BLaER1 (cell line): ENCODE measurements at regions not wholly inside any gene's neighbourhood (a gene's known extent, or its start where the extent isn't known, plus 50 kb on each side); places are given as distances from the start of the nearest gene placed in this dataset.

Source experiments
- H3K27ac ChIP-seq: shearing (Covaris generic); formaldehyde crosslinking; 2 replicates; pipeline ENCODE4 v1.8.1; 2022
- H3K27me3 ChIP-seq: shearing (Covaris generic); formaldehyde crosslinking; 2 replicates; pipeline ENCODE4 v1.8.1; 2022
- H3K36me3 ChIP-seq: shearing (Covaris generic); formaldehyde crosslinking; 2 replicates; pipeline ENCODE4 v1.8.1; 2022
- H3K4me1 ChIP-seq: shearing (Covaris generic); formaldehyde crosslinking; 2 replicates; pipeline ENCODE4 v1.8.1; 2022
- H3K4me2 ChIP-seq: shearing (Covaris generic); formaldehyde crosslinking; 2 replicates; pipeline ENCODE4 v1.8.1; 2022
- H3K4me3 ChIP-seq: shearing (Covaris generic); formaldehyde crosslinking; 2 replicates; pipeline ENCODE4 v1.8.1; 2022
- H3K9ac ChIP-seq: shearing (Covaris generic); formaldehyde crosslinking; 2 replicates; pipeline ENCODE4 v1.8.1; 2022
- H3K9me3 ChIP-seq: shearing (Covaris generic); formaldehyde crosslinking; 2 replicates; pipeline ENCODE4 v1.8.1; 2022
- H4K20me1 ChIP-seq: shearing (Covaris generic); formaldehyde crosslinking; 2 replicates; pipeline ENCODE4 v1.8.1; 2022
- Cebpa-rat ChIP-seq: shearing (Covaris generic); IDR thresholded peaks from 2 replicates; pipeline ENCODE4 v1.8.1; 2022

DNA sequence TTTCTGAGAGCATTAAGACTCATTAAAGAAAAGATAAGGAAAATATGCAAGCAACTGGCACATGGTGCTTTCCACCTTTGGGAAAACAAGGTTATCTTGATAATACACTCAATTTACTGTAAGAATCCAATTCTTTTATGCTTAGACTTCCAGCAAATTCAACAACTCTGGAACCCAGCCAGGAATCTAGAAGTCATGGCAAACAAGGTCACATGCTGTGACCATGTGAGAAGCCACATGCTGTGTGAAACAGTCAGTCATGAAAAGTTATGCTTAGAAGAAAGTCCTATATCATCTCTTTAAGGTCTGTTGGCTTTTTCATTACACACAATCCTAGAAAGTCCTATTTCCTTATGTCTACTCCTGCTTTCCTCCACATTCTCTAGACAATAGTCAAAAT is 581.8 kb upstream of the C9orf72 start:
- H3K27me3 ChIP-seq, result no peaks in the 10 kb centered on the region
- no peaks in the 10 kb centered on the region for H3K36me3 ChIP-seq
- peaks cover 8% of the 10 kb centered on the region for H3K9me3 ChIP-seq
- H3K4me2 ChIP-seq, result no peak overlapping the region
- H3K9ac ChIP-seq, result no peak overlapping the region
- no peak for TF ChIP-seq Cebpa-rat
- H3K4me1 ChIP-seq, result peaks cover 9% of the 10 kb centered on the region
- no peak overlapping the region for H3K27ac ChIP-seq
- no peaks in the 10 kb centered on the region for H4K20me1 ChIP-seq
- no peak overlapping the region for H3K4me3 ChIP-seq

GRCh38 chr9:28155671-28156070 is 582.4 kb upstream of the C9orf72 start:
- H3K36me3 ChIP-seq, result no peaks in the 10 kb centered on the region

DNA sequence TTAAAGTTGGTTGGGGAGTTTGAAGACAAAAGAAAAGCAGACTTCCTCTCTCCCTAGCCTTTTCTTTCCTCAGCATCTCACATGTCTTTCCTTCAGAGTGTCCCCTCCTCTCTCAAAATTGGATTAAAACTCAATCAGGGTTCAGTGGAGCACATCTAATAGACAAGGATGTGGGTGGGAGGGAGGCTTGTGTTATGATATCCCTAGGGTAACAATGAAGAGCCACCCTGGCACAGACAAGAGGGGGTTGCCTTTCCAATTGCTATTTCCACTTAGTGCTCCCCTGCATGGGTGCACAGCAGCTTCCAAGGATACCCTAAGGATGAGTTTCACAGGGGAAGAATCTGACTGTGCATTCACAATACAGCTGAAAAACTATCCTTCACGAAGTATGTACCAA is 585.2 kb upstream of the C9orf72 start:
- Histone ChIP-seq H3K36me3 (no peaks in the 10 kb centered on the region), H3K9me3 (peaks cover 8% of the 10 kb centered on the region; the same call in 1 of the 2 replicates), H3K9ac (no peak overlapping the region), H3K27me3 (no peaks in the 10 kb centered on the region), H3K27ac (no peak overlapping the region), H3K4me1 (peaks cover 9% of the 10 kb centered on the region), H3K4me2 (peak overlapping the region; percentile 13; the same call in 1 of the 2 replicates), H4K20me1 (no peaks in the 10 kb centered on the region), H3K4me3 (no peak overlapping the region)
- no peak for TF ChIP-seq Cebpa-rat

More at GRCh38 chr9:28155671-28156070, 582.4 kb upstream of the C9orf72 start:
- Histone ChIP-seq H3K27ac (no peak overlapping the region), H3K9me3 (peaks cover 8% of the 10 kb centered on the region; the same call in 1 of the 2 replicates), H4K20me1 (no peaks in the 10 kb centered on the region), H3K4me3 (no peak overlapping the region), H3K4me2 (no peak overlapping the region), H3K4me1 (peaks cover 9% of the 10 kb centered on the region), H3K27me3 (no peaks in the 10 kb centered on the region), H3K9ac (no peak overlapping the region)
- TF ChIP-seq Cebpa-rat, result no peak

DNA sequence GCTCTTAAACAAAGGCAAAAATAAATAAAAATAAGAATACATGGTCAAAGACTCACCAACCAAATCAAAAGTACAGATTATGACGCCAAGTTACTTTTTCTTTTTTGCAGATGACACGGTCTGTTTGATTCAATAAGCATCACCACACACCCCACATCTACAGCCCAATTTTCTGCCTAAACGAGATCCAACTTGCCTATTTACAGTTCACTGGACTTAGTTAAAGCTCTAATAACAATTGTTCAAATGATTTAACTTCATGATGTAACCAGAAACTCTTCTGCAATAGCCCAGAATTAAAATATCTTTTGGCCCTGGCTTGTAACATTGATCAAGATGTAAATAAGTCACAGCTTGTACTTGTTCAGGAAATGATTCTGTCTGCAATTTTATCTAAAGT is 590.3 kb upstream of the C9orf72 start:
- Histone ChIP-seq H4K20me1 (no peaks in the 10 kb centered on the region), H3K4me1 (peaks cover under 1% of the 10 kb centered on the region; the same call in 1 of the 2 replicates), H3K4me3 (no peak overlapping the region), H3K9ac (no peak overlapping the region), H3K36me3 (no peaks in the 10 kb centered on the region), H3K4me2 (no peak overlapping the region), H3K27ac (no peak overlapping the region), H3K9me3 (no peaks in the 10 kb centered on the region), H3K27me3 (no peaks in the 10 kb centered on the region)
- TF ChIP-seq Cebpa-rat, result no peak

DNA sequence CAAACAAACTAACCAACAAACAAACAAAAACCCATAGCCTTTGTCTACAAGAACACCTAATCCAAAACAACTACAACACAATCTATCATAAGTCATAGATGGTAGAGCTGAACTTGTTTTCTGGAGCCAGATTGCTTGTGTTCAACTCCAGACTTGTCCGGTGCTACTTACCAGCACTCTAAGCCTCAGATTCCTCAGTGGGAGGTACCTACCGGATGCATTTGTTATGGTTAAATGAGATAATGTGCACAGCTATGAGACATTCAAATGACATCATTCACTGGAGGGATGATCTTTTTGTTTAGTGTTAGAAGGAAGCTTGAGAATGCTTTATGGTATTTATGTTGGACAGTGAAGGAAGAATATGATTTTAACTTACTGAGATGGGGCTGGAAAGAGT is 592.9 kb upstream of the C9orf72 start:
- Histone ChIP-seq H3K4me3 (no peak overlapping the region), H3K9ac (no peak overlapping the region), H3K4me1 (no peaks in the 10 kb centered on the region), H3K27me3 (no peaks in the 10 kb centered on the region), H3K27ac (no peak overlapping the region), H3K9me3 (no peaks in the 10 kb centered on the region), H3K36me3 (no peaks in the 10 kb centered on the region), H3K4me2 (no peak overlapping the region), H4K20me1 (no peaks in the 10 kb centered on the region)
- no peak for TF ChIP-seq Cebpa-rat

- Histone ChIP-seq H3K27ac (no peak overlapping the region), H3K27me3 (no peaks in the 10 kb centered on the region), H4K20me1 (no peaks in the 10 kb centered on the region), H3K4me3 (no peak overlapping the region), H3K9ac (no peak overlapping the region), H3K36me3 (no peaks in the 10 kb centered on the region), H3K4me1 (no peaks in the 10 kb centered on the region), H3K9me3 (no peaks in the 10 kb centered on the region), H3K4me2 (no peak overlapping the region)
- TF ChIP-seq Cebpa-rat, result no peak
Measured at GRCh38 chr9:28177142-28177541, 603.9 kb upstream of the C9orf72 start.

- Histone ChIP-seq H3K27ac (no peak overlapping the region), H3K27me3 (no peaks in the 10 kb centered on the region), H3K4me1 (no peaks in the 10 kb centered on the region)
Measured at GRCh38 chr9:28177925-28178324, 604.6 kb upstream of the C9orf72 start.

GRCh38 chr9:28179893-28180292 is 606.6 kb upstream of the C9orf72 start:
- TF ChIP-seq Cebpa-rat, result no peak
- no peaks in the 10 kb centered on the region for H3K9me3 ChIP-seq
- no peak overlapping the region for H3K9ac ChIP-seq
- no peak overlapping the region for H3K4me3 ChIP-seq
- H3K4me1 ChIP-seq, result no peaks in the 10 kb centered on the region
- no peaks in the 10 kb centered on the region for H3K27me3 ChIP-seq
- no peaks in the 10 kb centered on the region for H4K20me1 ChIP-seq
- H3K4me2 ChIP-seq, result no peak overlapping the region
- no peaks in the 10 kb centered on the region for H3K36me3 ChIP-seq
- H3K27ac ChIP-seq, result no peak overlapping the region

More at GRCh38 chr9:28177925-28178324, 604.6 kb upstream of the C9orf72 start:
- no peaks in the 10 kb centered on the region for H4K20me1 ChIP-seq
- TF ChIP-seq Cebpa-rat, result no peak
- no peaks in the 10 kb centered on the region for H3K9me3 ChIP-seq
- no peak overlapping the region for H3K4me2 ChIP-seq
- no peaks in the 10 kb centered on the region for H3K36me3 ChIP-seq
- H3K4me3 ChIP-seq, result no peak overlapping the region
- no peak overlapping the region for H3K9ac ChIP-seq

GRCh38 chr9:28190981-28191380 is 617.7 kb upstream of the C9orf72 start:
- H3K4me2 ChIP-seq, result no peak overlapping the region
- H3K27ac ChIP-seq, result no peak overlapping the region
- no peak overlapping the region for H3K9ac ChIP-seq
- no peaks in the 10 kb centered on the region for H4K20me1 ChIP-seq
- H3K4me1 ChIP-seq, result no peaks in the 10 kb centered on the region
- H3K4me3 ChIP-seq, result no peak overlapping the region
- H3K9me3 ChIP-seq, result peaks cover 17% of the 10 kb centered on the region; the same call in 1 of the 2 replicates
- TF ChIP-seq Cebpa-rat, result no peak
- H3K27me3 ChIP-seq, result no peaks in the 10 kb centered on the region
- H3K36me3 ChIP-seq, result no peaks in the 10 kb centered on the region

DNA sequence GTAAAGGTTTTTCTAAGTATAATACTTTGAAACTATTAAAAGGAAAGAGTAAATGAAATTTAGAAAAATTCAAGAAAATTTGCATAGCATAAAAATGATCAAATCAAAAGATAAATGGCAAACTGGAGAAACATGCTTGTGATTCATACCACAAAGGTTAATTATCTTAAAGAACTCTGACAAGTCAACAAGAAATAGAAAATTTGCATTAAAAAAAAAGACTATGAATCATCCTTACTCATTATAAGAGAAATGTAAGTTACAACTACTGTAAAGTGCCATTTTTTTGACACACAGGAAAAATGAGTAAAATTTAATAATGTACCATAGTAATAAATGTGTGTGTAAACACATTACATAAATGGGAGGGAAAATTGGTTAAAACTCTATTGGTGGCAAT is 624.4 kb upstream of the C9orf72 start:
- H3K4me2 ChIP-seq, result no peak overlapping the region
- H3K27me3 ChIP-seq, result no peaks in the 10 kb centered on the region
- no peaks in the 10 kb centered on the region for H3K36me3 ChIP-seq
- no peaks in the 10 kb centered on the region for H3K4me1 ChIP-seq
- H4K20me1 ChIP-seq, result no peaks in the 10 kb centered on the region
- H3K4me3 ChIP-seq, result no peak overlapping the region
- no peak overlapping the region for H3K9ac ChIP-seq
- no peak overlapping the region for H3K27ac ChIP-seq
- no peaks in the 10 kb centered on the region for H3K9me3 ChIP-seq
- TF ChIP-seq Cebpa-rat, result no peak

DNA sequence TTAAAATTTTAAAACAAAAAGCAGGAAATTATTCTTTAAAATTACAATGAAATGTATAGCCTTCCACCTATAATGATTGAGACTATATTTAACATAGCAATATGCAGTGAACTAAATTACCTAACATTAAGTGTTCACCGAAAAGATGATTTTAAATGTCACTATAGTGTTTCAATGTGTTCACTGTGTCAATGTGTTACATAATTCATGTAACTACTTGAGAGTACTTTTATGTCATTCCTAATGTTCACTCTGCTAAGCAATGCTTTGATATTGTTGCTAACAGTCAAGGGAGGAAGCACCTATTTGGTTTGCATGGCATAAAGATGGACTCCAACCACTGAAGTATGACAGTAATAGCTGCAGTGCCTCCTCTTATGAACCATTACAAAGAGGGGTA is 629.8 kb upstream of the C9orf72 start:
- Histone ChIP-seq H3K27ac (no peak overlapping the region), H3K9me3 (no peaks in the 10 kb centered on the region), H3K36me3 (no peaks in the 10 kb centered on the region), H3K9ac (no peak overlapping the region), H4K20me1 (no peaks in the 10 kb centered on the region), H3K4me3 (no peak overlapping the region), H3K4me2 (no peak overlapping the region), H3K27me3 (no peaks in the 10 kb centered on the region), H3K4me1 (0 out of 2 replicates have a peak, but pooled peaks cover 5% of the 10 kb centered on the region)
- TF ChIP-seq Cebpa-rat, result no peak
